HG03432 (cell line): ENCODE measurements at regions not wholly inside any gene's neighbourhood (a gene's known extent, or its start where the extent isn't known, plus 50 kb on each side); places are given as distances from the start of the nearest gene placed in this dataset.
"Not testable (repeated sequence)": the region's sequence is repeated elsewhere in the genome, so short reads cannot be mapped to it uniquely, and the experiment has no call there.

ENCODE experiments used
- ATAC-seq: cut with Tn5 transposase; IDR thresholded peaks from one replicate; pipeline ENCODE4 v1.9.1; 2021; ENCODE audit warnings: mild to moderate bottlenecking, moderate library complexity; ENCODE audit not compliant: unreplicated experiment

GRCh38 chr4:188649635-188650034 is 510.4 kb downstream of the TRIML1 start:
- no peak for ATAC-seq

GRCh38 chr4:188650516-188650915 is 511.3 kb downstream of the TRIML1 start:
- no peak for ATAC-seq

GRCh38 chr4:188657365-188657764 is 518.1 kb downstream of the TRIML1 start:
- no peak for ATAC-seq

DNA sequence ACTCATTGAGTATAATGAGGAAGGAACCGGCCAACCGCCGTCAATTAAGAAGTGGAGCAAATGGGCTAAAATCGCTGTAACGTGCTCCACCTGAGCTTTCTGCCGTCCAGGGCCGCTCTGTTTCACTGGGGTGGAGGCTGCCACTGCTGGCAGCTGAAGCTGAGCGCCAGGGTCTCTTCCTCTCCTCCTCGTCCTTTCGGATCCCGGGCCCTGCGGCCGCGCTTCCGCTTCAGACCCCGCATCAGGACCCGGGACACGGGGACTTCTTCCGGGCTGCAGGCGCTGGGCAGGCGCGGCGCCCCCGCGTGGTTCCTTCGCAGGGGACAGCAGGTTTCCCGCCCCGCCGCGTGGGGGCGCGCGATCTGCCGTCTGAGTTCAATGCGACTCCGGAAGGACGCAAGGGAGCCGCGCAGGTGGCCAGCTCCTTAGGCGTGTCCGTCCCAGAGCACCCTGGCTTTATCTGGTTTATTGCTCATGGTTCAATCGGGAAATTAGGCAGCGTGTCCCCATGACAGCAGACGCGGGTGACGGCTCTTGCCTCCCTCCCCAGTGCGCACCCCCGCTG is 519.8 kb downstream of the TRIML1 start:
- ATAC-seq: no peak

GRCh38 chr4:188660796-188661195 is 521.6 kb downstream of the TRIML1 start:
- no peak for ATAC-seq

- ATAC-seq: no peak
Observed at GRCh38 chr4:188661502-188661901, 522.3 kb downstream of the TRIML1 start.

- ATAC-seq: no peak
Observed at GRCh38 chr4:188663369-188663768, 524.1 kb downstream of the TRIML1 start.

- no peak for ATAC-seq
Observed at GRCh38 chr4:188665491-188666457, 526.5 kb downstream of the TRIML1 start.

DNA sequence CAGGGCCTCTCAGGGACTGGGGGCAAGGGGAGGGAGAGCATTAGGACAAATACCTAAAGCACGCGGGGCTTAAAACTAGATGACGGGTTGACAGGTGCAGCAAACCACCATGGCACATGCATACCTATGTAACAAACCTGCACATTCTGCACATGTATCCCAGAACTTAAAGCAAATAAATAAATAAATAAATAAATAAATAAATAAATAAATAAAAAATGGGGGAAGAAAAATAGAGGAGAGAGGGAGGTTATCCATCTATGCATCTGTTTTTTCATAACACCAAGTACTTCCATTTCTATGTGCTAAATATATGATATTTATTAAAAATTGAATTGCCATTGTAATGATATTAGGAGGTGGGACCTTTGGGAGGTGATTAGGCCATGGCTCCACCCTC is 539.5 kb downstream of the TRIML1 start:
- not testable (repeated sequence) for ATAC-seq

DNA sequence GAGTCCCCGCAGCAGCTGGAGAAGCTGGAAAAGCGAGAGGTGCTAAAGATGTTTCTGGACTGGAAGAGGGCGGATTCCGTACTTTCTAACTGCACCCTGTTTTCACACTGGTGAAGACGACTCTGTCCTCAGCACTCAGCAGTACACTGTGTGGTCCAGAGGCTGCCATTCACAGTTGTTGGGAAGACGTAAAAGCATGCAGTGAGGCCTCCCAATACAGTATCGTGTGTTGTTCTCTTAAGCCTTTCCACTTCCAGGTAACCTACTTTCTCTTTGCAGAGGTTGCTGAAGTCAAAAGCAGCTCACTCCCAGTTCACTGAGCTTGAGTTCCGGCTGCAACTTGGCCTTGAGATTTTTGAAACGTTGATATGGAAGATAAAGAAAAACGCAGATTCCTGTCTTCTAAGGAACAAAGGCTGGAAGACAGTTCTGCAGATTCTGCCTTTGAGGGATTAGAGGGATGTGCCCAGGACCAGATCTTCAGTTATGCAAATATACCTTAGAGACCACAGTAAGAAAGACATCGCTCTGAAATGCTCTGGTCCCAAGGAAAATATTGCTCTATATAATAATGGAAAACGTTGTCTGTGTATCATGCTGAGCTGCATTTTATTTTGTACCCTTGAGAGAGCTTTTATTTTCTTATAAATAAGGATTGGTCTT is 540.9 kb downstream of the TRIML1 start:
- ATAC-seq: no peak

DNA sequence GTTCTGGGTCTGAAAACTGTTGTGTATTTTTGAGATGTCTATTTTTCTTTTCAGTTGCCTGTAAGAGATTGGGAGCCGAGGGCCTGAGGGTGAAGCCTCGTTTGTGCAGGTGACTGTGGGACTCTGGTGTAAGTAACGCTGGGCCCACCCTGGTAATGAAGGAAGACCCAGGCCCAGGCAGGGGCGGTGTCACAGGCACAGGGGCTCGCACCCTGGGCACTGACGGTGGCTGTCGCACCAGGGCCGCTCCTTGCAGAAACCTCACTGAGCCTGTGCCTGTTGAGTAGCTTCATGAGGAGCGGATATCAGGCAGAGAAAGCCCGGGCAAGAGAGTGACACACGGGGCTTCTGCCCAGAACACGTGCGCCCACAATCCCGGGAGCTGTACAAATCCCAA is 541.4 kb downstream of the TRIML1 start:
- no peak for ATAC-seq

DNA sequence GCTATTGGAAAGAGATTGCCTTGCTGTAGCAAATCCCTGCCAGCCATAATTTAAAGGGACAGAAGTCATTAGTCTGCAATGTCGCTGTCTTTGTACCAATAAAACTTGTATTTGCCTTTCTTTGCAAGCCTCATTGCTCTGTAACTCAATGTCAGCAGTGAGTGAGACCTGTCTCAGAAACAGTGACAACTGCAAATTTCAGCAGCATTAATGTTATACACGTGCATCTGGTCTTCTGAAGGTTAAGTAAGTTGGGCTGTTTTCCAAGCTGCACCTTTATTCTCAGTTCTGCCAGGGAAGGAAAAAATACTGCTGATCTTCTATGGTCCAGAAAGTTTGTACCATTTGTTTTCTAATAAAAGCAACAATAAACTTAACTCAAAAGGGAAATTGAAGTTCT is 543.1 kb downstream of the TRIML1 start:
- no peak for ATAC-seq

DNA sequence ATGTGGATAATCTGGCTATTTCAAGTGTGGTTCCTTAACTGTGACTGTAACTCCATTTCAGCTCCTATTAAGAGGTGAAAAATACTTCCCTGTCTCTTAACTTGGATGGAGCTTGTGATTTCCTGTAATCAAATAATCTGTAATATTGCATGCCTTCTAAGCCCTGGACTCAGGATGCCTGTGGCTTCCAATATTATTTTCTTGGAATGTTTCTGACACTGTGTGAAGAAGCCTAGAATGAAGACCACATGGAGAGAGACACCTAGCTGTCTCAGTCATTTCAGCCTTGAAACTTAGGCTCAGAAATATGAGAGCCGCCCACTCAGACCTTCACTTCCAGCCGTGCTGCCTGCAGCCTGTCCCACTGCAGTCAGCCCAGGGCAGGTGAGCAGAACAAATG is 544.3 kb downstream of the TRIML1 start:
- ATAC-seq: no peak

GRCh38 chr4:188688956-188689355 is 549.7 kb downstream of the TRIML1 start:
- ATAC-seq: no peak

DNA sequence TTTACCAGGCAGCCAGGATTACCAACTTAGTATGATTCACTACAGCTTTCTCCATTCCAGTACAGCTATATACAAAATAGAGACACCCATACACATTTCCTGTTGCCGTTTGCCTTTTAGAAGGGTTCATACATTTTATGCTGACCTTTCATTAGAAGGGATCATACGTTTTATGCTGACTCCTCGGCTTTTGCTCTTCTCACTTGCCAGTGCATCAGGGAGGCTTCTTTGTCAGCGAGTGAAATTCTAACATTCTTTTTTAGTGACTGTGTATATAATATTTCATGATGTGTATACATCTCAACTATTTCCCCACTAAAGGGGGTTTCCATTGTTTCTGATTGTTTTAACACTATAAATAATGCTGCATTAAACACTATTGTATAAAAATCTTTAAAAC is 552.6 kb downstream of the TRIML1 start:
- ATAC-seq: no peak

DNA sequence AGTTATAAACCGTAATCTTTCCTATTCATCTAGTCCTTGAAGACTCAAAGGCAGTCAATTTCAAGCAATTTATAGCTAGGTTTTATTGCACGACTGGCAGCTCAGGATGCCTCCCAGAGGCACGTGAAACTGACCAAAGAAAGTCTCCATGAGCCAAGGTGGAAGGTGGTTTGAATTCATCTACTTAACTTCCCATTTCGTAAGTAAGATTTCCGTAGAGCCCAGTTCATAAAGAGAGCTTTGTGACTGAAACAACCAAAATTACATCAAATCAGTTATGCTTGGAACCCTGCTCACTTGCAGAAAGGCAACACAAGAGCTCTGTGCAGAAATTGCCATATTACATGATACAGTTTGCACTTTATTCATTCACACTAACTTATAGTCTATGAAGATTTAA is 556.0 kb downstream of the TRIML1 start:
- ATAC-seq: no peak

DNA sequence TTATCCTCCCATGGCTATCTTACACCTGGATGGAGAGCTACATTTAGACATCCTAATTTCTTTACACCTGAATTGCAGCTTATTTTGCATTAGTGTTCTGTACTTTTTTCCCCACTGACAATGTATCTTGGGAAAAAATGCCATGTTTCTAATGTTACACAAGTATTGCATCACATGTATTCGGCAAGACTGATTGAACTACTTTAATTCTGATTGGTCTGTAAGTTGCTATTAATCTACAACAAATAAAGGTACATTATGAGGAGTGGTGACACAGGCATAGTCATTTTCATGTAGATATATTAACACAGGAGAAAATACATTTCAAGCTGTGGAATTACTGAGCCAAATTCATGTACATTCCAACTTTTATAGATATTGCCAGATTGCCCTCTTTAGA is 558.0 kb downstream of the TRIML1 start:
- ATAC-seq: no peak

DNA sequence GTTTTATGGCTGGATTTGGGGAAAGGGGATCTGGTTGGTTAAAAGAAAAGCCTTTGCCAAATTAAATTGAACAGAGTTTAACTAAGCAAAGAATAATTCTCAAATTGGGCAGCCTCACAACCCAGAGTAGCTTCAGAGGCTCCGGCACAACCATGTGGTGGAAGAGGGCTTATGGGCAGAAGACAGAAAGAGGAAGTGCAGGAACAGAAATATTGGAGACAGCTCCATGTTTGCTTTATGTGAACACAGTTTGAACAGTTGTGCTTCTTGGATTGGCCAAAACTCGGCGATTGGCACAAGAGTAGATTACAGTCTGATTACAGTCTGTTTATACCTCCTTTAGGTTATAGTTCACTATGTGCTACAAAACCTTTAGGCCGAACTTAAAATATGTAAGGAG is 562.7 kb downstream of the TRIML1 start:
- ATAC-seq: no peak

DNA sequence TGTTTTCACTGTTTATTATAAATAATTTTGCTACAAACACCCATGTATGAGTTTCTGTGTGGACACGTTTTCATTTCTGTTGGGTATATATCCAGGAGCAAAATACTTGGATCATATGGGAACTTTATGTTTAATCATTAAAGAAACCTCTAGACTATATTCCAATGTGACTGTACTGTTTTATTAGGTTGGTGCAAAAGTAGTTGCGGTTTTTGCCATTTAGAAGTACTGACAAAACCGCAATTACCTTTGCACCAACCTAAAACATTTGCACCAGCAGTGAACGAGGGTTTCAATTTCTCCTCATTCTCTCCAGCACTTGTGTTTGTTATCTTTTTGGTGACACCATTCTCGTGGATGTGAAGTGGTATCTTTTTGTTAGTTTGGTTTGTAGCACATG is 565.0 kb downstream of the TRIML1 start:
- no peak for ATAC-seq

- ATAC-seq: no peak
Observed at GRCh38 chr4:188707036-188707435, 567.8 kb downstream of the TRIML1 start.

DNA sequence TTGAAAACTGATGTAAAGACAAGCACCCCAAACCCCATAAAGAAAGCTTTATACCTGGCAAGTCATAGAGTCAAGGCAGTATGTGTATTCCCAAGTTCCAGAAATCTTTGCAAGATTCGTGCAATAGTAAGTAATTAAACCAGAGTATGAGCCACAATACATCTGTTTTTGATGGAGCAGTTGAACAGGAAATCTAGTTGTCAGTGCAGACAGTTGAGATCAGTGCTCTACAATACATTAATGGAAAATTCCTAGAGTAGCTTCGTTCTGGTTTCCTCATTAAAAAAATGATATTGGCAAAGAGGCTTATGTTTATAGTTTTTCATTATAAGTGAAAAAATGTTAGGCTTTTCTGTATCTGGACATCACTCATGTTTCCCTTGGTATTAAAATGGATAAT is 575.3 kb downstream of the TRIML1 start:
- ATAC-seq: no peak

- no peak for ATAC-seq
Observed at GRCh38 chr4:188714907-188715306, 575.7 kb downstream of the TRIML1 start.
